ENCODE measurements at regions not wholly inside any gene's neighbourhood (a gene's known extent, or its start where the extent isn't known, plus 50 kb on each side); places are given as distances from the start of the nearest gene placed in this dataset.
"Not testable (repeated sequence)": the region's sequence is repeated elsewhere in the genome, so short reads cannot be mapped to it uniquely, and the experiment has no call there.

- TF ChIP-seq CTCF (IDR thresholded peaks at IDR 0.05) = no peak
- Histone ChIP-seq H3K27me3 (no peaks in the 10 kb centered on the region), H3K27ac (no peak overlapping the region), H3K4me1 (no peaks in the 10 kb centered on the region), H3K9me3 (no peaks in the 10 kb centered on the region), H3K36me3 (no peaks in the 10 kb centered on the region), H3K4me3 (no peak overlapping the region)
- intact Hi-C loops (cut with DNase I) = no loop called here
- no peak for DNase-seq (ENCODE audit: low spot score in 2 of 2)
These were observed 622.5 kb upstream of the GHITM start for GRCh38 chr10:83516788-83517187.

GRCh38 chr10:83517456-83517855, 621.9 kb upstream of the GHITM start:
- no peak for TF ChIP-seq CTCF (IDR thresholded peaks at IDR 0.05)
- H3K36me3 ChIP-seq = no peaks in the 10 kb centered on the region
- intact Hi-C loops (cut with DNase I) = no loop called here
- H3K4me1 ChIP-seq = no peaks in the 10 kb centered on the region
- H3K9me3 ChIP-seq = no peaks in the 10 kb centered on the region
- DNase-seq (ENCODE audit: low spot score in 2 of 2) = no peak
- H3K4me3 ChIP-seq = no peak overlapping the region
- H3K27ac ChIP-seq = no peak overlapping the region
- no peaks in the 10 kb centered on the region for H3K27me3 ChIP-seq

GRCh38 chr10:83518779-83519178, 620.5 kb upstream of the GHITM start:
- H3K27me3 ChIP-seq = no peaks in the 10 kb centered on the region
- DNase-seq (ENCODE audit: low spot score in 2 of 2) = no peak
- no peaks in the 10 kb centered on the region for H3K4me1 ChIP-seq
- H3K27ac ChIP-seq = no peak overlapping the region
- H3K36me3 ChIP-seq = no peaks in the 10 kb centered on the region
- intact Hi-C loops (cut with DNase I) = no loop called here
- no peak for TF ChIP-seq CTCF (IDR thresholded peaks at IDR 0.05)
- no peak overlapping the region for H3K4me3 ChIP-seq
- H3K9me3 ChIP-seq = no peaks in the 10 kb centered on the region

GRCh38 chr10:83520386-83520785, 618.9 kb upstream of the GHITM start:
- H3K4me3 ChIP-seq; H3K9me3 ChIP-seq; intact Hi-C loops (cut with DNase I); H3K27me3 ChIP-seq; H3K36me3 ChIP-seq; H3K27ac ChIP-seq; DNase-seq (ENCODE audit: low spot score in 2 of 2); H3K4me1 ChIP-seq: not testable (repeated sequence)

GRCh38 chr10:83522456-83522855, 616.9 kb upstream of the GHITM start:
- intact Hi-C loops (cut with DNase I) = no loop called here
- Histone ChIP-seq H3K4me3 (no peak overlapping the region), H3K27me3 (no peaks in the 10 kb centered on the region), H3K4me1 (no peaks in the 10 kb centered on the region), H3K36me3 (no peaks in the 10 kb centered on the region), H3K9me3 (peaks cover 0 to 7% of the 10 kb centered on the region in 2 donors), H3K27ac (no peak overlapping the region)
- TF ChIP-seq CTCF (IDR thresholded peaks at IDR 0.05) = no peak
- no peak for DNase-seq (ENCODE audit: low spot score in 2 of 2)

- no peak for DNase-seq (ENCODE audit: low spot score in 2 of 2)
- intact Hi-C loops (cut with DNase I) = no loop called here
- no peaks in the 10 kb centered on the region for H3K27me3 ChIP-seq
- H3K27ac ChIP-seq = no peak overlapping the region
- H3K4me1 ChIP-seq = no peaks in the 10 kb centered on the region
- no peak overlapping the region for H3K4me3 ChIP-seq
- H3K9me3 ChIP-seq = peaks cover 0 to 7% of the 10 kb centered on the region in 2 donors
- no peak for TF ChIP-seq CTCF (IDR thresholded peaks at IDR 0.05)
- H3K36me3 ChIP-seq = no peaks in the 10 kb centered on the region
These were observed 616.4 kb upstream of the GHITM start for GRCh38 chr10:83522881-83523386.

Data from ascending aorta (tissue), 2 donors.